IPS-15b (cell line): ENCODE measurements at regions not wholly inside any gene's neighbourhood (a gene's known extent, or its start where the extent isn't known, plus 50 kb on each side); places are given as distances from the start of the nearest gene placed in this dataset.

Source experiments
- H3K27me3 ChIP-seq: one replicate; pipeline ENCODE4 v1.6.1; 2013; ENCODE audit warnings: low read length; ENCODE audit not compliant: control insufficient read depth, insufficient read depth
- H3K36me3 ChIP-seq: one replicate; pipeline ENCODE4 v1.6.1; 2013; ENCODE audit warnings: low read length; ENCODE audit not compliant: control insufficient read depth, insufficient read depth
- H3K4me1 ChIP-seq: one replicate; pipeline ENCODE4 v1.6.1; 2013; ENCODE audit warnings: mild to moderate bottlenecking, low read length; ENCODE audit not compliant: control insufficient read depth, insufficient read depth
- H3K4me3 ChIP-seq: one replicate; pipeline ENCODE4 v1.5.1; 2013; ENCODE audit warnings: low read depth, low read length
- H3K9ac ChIP-seq: one replicate; pipeline ENCODE4 v1.6.1; 2013; ENCODE audit warnings: low read depth, mild to moderate bottlenecking, low read length
- H3K9me3 ChIP-seq: one replicate; pipeline ENCODE4 v1.6.1; 2013; ENCODE audit warnings: mild to moderate bottlenecking, low read length; ENCODE audit not compliant: control insufficient read depth, insufficient read depth

- Histone ChIP-seq H3K27me3 (no peaks in the 10 kb centered on the region), H3K9me3 (no peaks in the 10 kb centered on the region), H3K4me3 (no peak overlapping the region), H3K4me1 (no peaks in the 10 kb centered on the region), H3K36me3 (no peaks in the 10 kb centered on the region), H3K9ac (no peak overlapping the region)
These were observed 856.8 kb downstream of the STIM2 start for GRCh38 chr4:27717431-27717755.

GRCh38 chr4:27720010-27720766 is 859.5 kb downstream of the STIM2 start:
- H3K9ac ChIP-seq: no peak overlapping the region
- no peak overlapping the region for H3K4me3 ChIP-seq
- no peaks in the 10 kb centered on the region for H3K27me3 ChIP-seq
- H3K9me3 ChIP-seq: no peaks in the 10 kb centered on the region
- no peaks in the 10 kb centered on the region for H3K36me3 ChIP-seq
- H3K4me1 ChIP-seq: no peaks in the 10 kb centered on the region

GRCh38 chr4:27721193-27721592 is 860.6 kb downstream of the STIM2 start:
- Histone ChIP-seq H3K4me3 (no peak overlapping the region), H3K27me3 (no peaks in the 10 kb centered on the region)

DNA sequence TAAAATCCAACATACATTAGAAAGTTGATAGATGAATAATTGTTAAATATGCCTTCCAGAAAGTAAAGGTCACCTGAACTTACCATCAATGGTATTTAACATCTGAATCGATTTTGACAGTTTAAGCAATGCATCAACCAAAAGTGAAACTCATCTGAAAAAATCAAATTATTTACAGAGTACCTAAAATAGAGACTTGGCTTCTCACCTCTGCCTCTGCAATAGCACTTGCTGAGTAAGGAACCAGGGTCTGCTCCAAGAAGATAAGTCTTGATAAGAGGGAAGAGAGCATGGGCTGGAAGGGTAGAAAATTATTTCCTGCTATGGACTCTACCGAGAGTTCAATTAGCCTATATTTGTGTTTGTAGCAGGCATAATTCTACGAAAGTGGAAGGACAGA is 868.3 kb downstream of the STIM2 start:
- no peaks in the 10 kb centered on the region for H3K9me3 ChIP-seq
- no peak overlapping the region for H3K9ac ChIP-seq
- H3K36me3 ChIP-seq: no peaks in the 10 kb centered on the region
- H3K4me1 ChIP-seq: no peaks in the 10 kb centered on the region
- H3K4me3 ChIP-seq: no peak overlapping the region
- H3K27me3 ChIP-seq: no peaks in the 10 kb centered on the region

More at GRCh38 chr4:27721193-27721592, 860.6 kb downstream of the STIM2 start:
- Histone ChIP-seq H3K4me1 (no peaks in the 10 kb centered on the region), H3K36me3 (no peaks in the 10 kb centered on the region), H3K9ac (no peak overlapping the region), H3K9me3 (no peaks in the 10 kb centered on the region)

DNA sequence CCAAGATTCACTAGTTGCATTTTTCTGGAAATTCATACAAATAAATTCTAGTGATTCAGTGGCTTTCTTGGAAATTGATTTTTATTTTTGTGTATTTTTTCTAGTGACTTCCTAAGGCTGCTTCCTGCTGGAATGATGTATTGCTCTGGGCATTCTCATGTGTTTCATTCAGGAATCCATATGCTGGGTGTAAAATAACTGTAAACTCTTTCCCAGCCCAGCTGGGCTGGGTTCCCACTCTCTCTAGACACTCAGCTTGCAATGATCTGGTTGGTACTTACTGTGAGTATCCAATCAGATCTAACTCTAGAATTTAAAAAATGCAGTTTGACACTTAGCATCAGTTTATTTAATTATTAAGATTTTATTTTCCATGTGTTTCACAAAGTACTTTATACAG is 882.2 kb downstream of the STIM2 start:
- H3K4me1 ChIP-seq: peaks cover 4% of the 10 kb centered on the region
- no peaks in the 10 kb centered on the region for H3K27me3 ChIP-seq
- H3K36me3 ChIP-seq: no peaks in the 10 kb centered on the region
- no peaks in the 10 kb centered on the region for H3K9me3 ChIP-seq
- no peak overlapping the region for H3K9ac ChIP-seq
- H3K4me3 ChIP-seq: no peak overlapping the region

DNA sequence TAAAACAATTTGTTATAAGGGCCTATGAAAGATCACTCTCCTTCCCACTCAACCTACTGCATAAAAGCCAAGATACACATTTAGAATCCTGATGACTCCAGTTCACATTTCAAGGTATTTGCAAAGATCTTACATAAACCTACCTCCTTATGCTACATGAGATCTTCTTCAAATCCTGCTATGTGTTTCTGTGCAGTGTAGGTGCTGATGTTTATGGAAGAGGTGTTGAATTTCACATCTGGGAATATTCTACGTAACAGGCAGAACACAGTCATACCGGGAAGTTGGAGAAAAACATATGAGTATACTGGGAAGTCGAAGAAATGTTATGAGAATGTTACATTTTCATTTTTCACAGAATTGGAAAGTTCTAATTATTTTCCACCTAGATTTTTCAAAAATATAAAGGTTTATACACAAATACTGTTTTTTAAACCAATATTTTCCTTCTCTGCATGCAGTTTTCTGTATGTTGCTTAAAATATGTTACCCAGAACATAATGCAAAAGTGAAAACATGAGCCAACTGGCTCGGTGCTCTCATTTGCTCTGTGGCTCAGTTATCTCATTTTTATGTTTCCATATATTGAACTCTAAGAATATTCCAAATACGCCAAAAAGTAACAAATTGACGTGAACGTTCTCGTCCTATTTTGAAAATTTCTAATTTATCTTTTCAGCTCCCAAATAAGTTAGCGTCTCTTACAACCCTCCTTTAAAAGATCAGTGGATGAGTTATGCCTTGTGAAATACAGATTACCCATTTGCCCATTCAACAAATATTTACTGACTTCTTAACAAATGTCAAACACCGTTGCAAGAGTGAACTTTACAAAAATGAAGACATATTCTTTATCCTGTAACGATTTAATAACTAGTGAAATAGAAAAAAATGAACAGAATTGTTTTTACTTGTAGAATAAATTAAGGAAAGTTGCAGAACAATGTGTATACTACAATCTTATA is 899.3 kb downstream of the STIM2 start:
- Histone ChIP-seq H3K4me3 (no peak overlapping the region), H3K9ac (no peak overlapping the region), H3K27me3 (no peaks in the 10 kb centered on the region), H3K9me3 (no peaks in the 10 kb centered on the region), H3K4me1 (no peaks in the 10 kb centered on the region), H3K36me3 (no peaks in the 10 kb centered on the region)

- H3K9ac ChIP-seq: no peak overlapping the region
- no peaks in the 10 kb centered on the region for H3K27me3 ChIP-seq
- no peaks in the 10 kb centered on the region for H3K36me3 ChIP-seq
- no peak overlapping the region for H3K4me3 ChIP-seq
- no peaks in the 10 kb centered on the region for H3K4me1 ChIP-seq
- no peaks in the 10 kb centered on the region for H3K9me3 ChIP-seq
These were observed 903.3 kb downstream of the STIM2 start for GRCh38 chr4:27763830-27764525.

- Histone ChIP-seq H3K36me3 (no peaks in the 10 kb centered on the region), H3K27me3 (no peaks in the 10 kb centered on the region), H3K4me1 (no peaks in the 10 kb centered on the region), H3K4me3 (no peak overlapping the region), H3K9me3 (no peaks in the 10 kb centered on the region), H3K9ac (no peak overlapping the region)
These were observed 903.8 kb downstream of the STIM2 start for GRCh38 chr4:27764526-27764837.

- Histone ChIP-seq H3K9me3 (no peaks in the 10 kb centered on the region), H3K4me1 (no peaks in the 10 kb centered on the region), H3K27me3 (no peaks in the 10 kb centered on the region), H3K4me3 (no peak overlapping the region), H3K36me3 (no peaks in the 10 kb centered on the region), H3K9ac (no peak overlapping the region)
These were observed 910.3 kb downstream of the STIM2 start for GRCh38 chr4:27770895-27771294.

- H3K27me3 ChIP-seq: no peaks in the 10 kb centered on the region
- H3K36me3 ChIP-seq: no peaks in the 10 kb centered on the region
- no peaks in the 10 kb centered on the region for H3K9me3 ChIP-seq
- H3K4me1 ChIP-seq: peaks cover 3% of the 10 kb centered on the region
- H3K9ac ChIP-seq: no peak overlapping the region
- no peak overlapping the region for H3K4me3 ChIP-seq
These were observed 914.5 kb downstream of the STIM2 start for GRCh38 chr4:27775156-27775555.

DNA sequence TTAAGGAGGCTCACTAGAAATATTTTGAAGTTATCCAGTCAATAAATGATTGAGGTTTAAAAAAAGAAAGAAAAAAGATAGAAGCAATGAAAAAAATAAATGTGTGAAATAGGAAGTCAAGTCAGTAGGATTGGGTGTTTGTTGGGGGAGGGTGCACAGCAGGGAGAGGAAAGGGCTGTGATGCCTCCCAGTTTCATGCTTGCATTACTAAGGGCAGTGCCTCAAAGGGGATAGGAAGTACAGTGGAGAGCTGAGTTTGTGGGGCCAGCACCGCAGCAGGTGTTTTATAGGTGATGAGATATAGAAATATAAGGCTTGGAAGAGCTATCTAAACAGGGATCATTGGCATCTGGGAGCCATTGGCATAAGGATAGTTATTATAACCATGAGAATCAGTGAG is 919.2 kb downstream of the STIM2 start:
- no peaks in the 10 kb centered on the region for H3K27me3 ChIP-seq
- peaks cover 3% of the 10 kb centered on the region for H3K4me1 ChIP-seq
- H3K36me3 ChIP-seq: no peaks in the 10 kb centered on the region
- no peaks in the 10 kb centered on the region for H3K9me3 ChIP-seq
- no peak overlapping the region for H3K4me3 ChIP-seq
- no peak overlapping the region for H3K9ac ChIP-seq
